Cardiac muscle cell (in vitro differentiated cells and primary cell): ENCODE measurements at regions not wholly inside any gene's neighbourhood (a gene's known extent, or its start where the extent isn't known, plus 50 kb on each side); places are given as distances from the start of the nearest gene placed in this dataset.

Experiments
- DNase-seq, 2 donors: peaks; one replicate each; pipeline versions ENCODE4 v3.0.0 to v3.0.0-alpha.2; 2010 to 2017; ENCODE audit warnings: low read depth in 1 of 2, low spot score in 1 of 2
- H3K27ac ChIP-seq: fragments of 200-600 bp; sonication (generic); 2 replicates; pipeline ENCODE4 v1.5.1; 2016
- H3K27me3 ChIP-seq: fragments of 200-600 bp; sonication (generic); 2 replicates; pipeline ENCODE4 v1.6.0; 2016; ENCODE audit warnings: control low read depth
- H3K36me3 ChIP-seq: fragments of 200-600 bp; sonication (generic); 2 replicates; pipeline ENCODE4 v1.5.1; 2016; ENCODE audit warnings: control low read depth
- H3K4me1 ChIP-seq: fragments of 200-600 bp; sonication (generic); 2 replicates; pipeline ENCODE4 v1.8.1; 2017; ENCODE audit warnings: low read depth, mild to moderate bottlenecking, mixed run types
- H3K4me3 ChIP-seq: fragments of 200-600 bp; sonication (generic); 2 replicates; pipeline ENCODE4 v1.5.1; 2016; ENCODE audit warnings: mild to moderate bottlenecking
- H3K9me3 ChIP-seq: fragments of 200-600 bp; sonication (generic); 2 replicates; pipeline ENCODE4 v1.5.1; 2017; ENCODE audit warnings: low read depth, mild to moderate bottlenecking, control low read depth
- TF ChIP-seq, protein P1 (sequence below): IDR thresholded peaks from 2 replicates; pipeline ENCODE4 v1.5.1; 2012; ENCODE audit warnings: low read depth, mild to moderate bottlenecking, low read length

DNA sequence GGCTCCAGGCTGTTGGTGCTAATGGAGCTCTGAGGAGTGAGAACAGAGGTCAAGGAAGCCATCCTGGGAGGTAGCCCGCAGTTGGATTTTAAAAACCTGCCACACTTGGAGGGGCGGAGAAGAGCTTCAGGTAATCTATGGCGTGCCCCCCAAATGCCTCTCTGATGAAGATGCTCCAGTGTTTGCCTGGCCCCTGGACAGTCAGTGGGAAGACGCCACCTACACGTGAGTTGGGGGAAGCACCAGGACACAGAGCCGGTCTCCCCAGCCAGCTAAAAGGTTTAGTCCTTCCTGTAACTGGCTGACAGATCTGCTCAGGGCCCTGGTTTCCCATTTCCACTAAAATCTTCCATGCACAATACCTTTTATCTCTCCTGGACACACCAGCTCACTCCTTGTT is 225.0 kb downstream of the TTC32 start:
- H3K4me3 ChIP-seq = no peak overlapping the region
- no peaks in the 10 kb centered on the region for H3K4me1 ChIP-seq
- TF ChIP-seq, protein P1, sequence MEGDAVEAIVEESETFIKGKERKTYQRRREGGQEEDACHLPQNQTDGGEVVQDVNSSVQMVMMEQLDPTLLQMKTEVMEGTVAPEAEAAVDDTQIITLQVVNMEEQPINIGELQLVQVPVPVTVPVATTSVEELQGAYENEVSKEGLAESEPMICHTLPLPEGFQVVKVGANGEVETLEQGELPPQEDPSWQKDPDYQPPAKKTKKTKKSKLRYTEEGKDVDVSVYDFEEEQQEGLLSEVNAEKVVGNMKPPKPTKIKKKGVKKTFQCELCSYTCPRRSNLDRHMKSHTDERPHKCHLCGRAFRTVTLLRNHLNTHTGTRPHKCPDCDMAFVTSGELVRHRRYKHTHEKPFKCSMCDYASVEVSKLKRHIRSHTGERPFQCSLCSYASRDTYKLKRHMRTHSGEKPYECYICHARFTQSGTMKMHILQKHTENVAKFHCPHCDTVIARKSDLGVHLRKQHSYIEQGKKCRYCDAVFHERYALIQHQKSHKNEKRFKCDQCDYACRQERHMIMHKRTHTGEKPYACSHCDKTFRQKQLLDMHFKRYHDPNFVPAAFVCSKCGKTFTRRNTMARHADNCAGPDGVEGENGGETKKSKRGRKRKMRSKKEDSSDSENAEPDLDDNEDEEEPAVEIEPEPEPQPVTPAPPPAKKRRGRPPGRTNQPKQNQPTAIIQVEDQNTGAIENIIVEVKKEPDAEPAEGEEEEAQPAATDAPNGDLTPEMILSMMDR = no peak
- no peaks in the 10 kb centered on the region for H3K27me3 ChIP-seq
- H3K27ac ChIP-seq = no peak overlapping the region
- H3K9me3 ChIP-seq = no peaks in the 10 kb centered on the region
- no peaks in the 10 kb centered on the region for H3K36me3 ChIP-seq
- DNase-seq = no peak

DNA sequence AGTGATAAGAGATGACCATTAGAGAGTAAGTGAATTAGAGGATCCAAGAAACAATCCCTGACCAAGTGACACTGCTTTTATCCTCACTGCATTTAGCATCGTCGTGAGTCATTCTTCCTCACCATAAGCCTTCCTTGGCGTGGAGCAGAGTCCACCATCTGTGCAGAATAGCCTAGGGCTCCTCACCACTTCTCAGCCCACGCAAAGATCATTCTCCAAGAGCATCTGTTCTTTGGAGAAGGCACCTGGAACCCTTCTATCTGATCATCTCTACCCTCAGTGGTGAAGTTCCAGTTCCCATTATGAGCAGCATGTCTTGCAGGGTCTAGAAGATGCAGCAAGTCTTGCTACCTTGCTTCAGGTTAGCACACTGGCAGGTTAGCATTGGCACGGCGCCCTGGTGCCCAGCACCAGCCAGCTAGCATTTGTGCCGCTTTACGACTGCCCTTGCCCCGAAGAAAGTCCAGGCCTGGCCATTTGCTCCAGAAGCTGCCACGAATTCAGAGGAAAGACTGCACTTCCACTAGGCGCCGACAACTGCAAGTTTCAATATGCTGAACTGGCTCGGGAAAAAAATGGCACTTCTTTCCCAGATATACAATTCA is 225.8 kb downstream of the TTC32 start:
- Histone ChIP-seq H3K27ac (no peak overlapping the region), H3K36me3 (no peaks in the 10 kb centered on the region), H3K9me3 (no peaks in the 10 kb centered on the region), H3K27me3 (no peaks in the 10 kb centered on the region), H3K4me1 (no peaks in the 10 kb centered on the region), H3K4me3 (no peak overlapping the region)
- TF ChIP-seq, protein P1 = no peak
- DNase-seq = no peak

DNA sequence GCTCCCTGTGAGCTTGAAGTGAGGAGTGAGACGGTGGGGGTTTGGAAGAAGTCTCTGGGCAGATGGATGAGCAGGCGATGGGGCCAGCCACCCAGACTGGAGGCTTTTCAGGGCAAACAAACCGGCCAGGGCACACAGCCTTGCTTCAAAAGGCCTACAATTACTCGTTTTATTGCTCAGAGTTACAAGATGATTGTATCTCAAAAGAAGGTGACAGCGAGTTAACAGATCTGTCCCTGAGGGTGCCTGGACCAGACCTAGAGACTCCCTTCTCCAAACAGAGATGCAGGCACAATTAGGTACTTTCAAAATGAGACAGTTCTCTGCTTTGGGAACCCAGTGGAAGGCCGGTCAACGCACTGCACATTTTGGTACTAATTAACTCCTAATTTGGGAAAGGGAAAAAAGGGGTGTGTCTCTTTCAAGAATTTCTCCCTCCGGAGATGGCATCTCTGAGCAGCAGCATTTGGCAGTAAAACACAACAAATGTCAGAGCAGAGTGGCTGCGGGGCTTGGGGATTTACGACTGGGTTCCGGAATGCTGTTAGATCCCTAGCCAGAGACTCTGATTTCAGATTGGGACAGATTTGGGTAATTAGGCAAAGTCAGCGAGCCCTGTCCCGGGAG is 226.7 kb downstream of the TTC32 start:
- TF ChIP-seq, protein P1 = no peak

DNA sequence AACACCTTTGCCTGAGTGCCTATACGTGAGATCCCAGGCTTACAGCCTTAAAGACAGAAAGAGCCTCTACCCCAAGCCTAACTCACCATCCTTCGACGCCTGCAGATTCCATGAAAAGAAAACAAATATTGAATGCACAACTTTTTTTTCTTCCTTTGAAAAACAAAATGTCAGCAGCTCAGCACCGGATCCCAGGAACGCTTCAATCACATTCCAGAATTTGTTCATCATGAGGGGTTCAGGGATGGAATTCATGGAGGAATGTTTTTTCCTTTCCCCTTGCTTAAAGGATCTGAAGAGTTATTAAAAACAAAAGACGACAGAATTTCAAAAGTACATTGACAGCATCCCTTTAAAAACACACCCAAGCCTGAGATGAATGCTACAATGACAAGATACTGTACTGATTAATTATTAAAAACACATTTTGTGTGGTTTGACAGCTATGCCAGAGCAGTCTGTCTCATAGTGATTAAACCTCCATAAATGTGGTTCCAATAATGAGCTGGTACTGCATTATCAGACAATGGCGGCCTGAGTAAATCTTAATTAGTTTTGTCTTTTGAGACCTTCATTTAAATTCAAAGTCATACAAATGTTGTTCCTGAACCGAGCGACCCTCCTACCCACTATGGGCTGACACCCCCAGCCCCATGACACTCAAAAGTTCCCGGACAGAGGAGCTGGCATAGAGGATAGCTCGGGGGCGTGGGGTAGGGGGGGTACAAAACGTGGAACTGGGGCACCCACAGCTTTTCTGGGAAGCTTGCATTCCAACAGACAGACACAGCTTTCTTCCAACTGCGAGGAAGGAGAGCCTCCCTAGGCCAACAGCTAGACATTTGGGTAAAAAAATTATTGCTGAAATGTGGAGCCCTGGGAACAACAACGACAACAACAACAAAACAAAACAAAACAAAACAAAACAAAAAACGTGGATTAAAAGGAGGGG is 227.5 kb downstream of the TTC32 start:
- no peaks in the 10 kb centered on the region for H3K27me3 ChIP-seq
- H3K4me1 ChIP-seq = no peaks in the 10 kb centered on the region
- no peak overlapping the region for H3K4me3 ChIP-seq

More for the DNA sequence above, 226.7 kb downstream of the TTC32 start:
- no peaks in the 10 kb centered on the region for H3K4me1 ChIP-seq
- H3K27ac ChIP-seq = no peak overlapping the region
- no peaks in the 10 kb centered on the region for H3K9me3 ChIP-seq
- no peak for DNase-seq
- H3K4me3 ChIP-seq = no peak overlapping the region
- H3K27me3 ChIP-seq = no peaks in the 10 kb centered on the region
- H3K36me3 ChIP-seq = no peaks in the 10 kb centered on the region

DNA sequence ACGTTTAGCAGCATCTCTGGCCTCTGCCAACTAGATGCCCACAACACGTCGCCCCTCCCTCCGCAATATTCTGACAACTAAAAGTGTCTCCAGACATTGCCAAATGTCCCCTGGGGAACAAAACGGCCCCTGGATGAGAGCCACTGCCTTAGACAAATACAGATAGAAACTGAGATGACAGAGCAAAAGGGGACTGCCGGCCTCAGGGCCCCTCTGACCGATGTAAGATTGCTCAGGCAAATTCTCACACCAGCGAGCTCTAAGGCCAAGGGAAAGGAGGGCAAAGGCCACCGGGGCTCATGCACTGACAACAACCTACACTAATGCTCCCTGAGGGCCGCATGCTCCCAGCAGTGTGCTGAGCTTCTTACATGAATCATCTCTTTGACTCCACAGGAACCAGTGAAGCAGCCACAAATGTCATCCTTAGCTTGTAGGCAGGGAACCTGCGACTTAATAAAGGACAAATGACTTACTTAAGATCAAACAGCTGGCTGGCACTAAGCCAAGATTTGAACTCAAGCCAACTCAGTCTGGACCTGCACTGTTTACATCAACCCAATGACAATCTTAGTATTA is 228.5 kb downstream of the TTC32 start:
- H3K36me3 ChIP-seq = no peaks in the 10 kb centered on the region
- peak in 1 of 2 donors; percentile 40 for DNase-seq
- no peaks in the 10 kb centered on the region for H3K27me3 ChIP-seq
- no peak overlapping the region for H3K27ac ChIP-seq
- H3K9me3 ChIP-seq = no peaks in the 10 kb centered on the region
- H3K4me1 ChIP-seq = no peaks in the 10 kb centered on the region
- no peak overlapping the region for H3K4me3 ChIP-seq
- TF ChIP-seq, protein P1 = no peak

More for the DNA sequence above, 227.5 kb downstream of the TTC32 start:
- DNase-seq = no peak
- Histone ChIP-seq H3K9me3 (no peaks in the 10 kb centered on the region), H3K36me3 (no peaks in the 10 kb centered on the region), H3K27ac (no peak overlapping the region)
- TF ChIP-seq, protein P1 = no peak
